LHCN-M2 (cell line): ENCODE measurements at regions not wholly inside any gene's neighbourhood (a gene's known extent, or its start where the extent isn't known, plus 50 kb on each side); places are given as distances from the start of the nearest gene placed in this dataset.
"Not testable (repeated sequence)": the region's sequence is repeated elsewhere in the genome, so short reads cannot be mapped to it uniquely, and the experiment has no call there.

ENCODE experiments used
- DNase-seq: peaks from one replicate; pipeline ENCODE4 v3.0.0-alpha.2; 2012; ENCODE audit warnings: low read depth

DNA sequence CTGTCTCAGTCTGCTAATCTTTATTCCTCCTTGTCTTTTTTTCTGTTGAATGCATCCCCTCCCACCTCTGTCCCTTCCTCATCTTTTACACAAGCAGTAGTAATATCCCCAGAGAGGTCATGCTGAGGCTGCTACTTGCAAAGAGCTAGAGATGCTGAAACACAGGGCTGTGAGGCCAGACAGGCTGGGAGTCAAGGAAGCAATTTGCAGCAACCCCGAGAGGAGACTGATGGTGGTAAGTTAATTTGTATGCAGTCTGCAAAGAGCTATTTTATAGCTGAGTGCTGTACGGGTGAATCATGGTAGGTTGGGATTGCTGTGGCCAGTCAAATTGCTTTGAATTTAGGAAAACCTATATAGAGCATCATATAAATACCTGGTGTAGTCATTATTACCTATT lies 90.2 kb upstream of the SLC24A2 start:
- DNase-seq = no peak

DNA sequence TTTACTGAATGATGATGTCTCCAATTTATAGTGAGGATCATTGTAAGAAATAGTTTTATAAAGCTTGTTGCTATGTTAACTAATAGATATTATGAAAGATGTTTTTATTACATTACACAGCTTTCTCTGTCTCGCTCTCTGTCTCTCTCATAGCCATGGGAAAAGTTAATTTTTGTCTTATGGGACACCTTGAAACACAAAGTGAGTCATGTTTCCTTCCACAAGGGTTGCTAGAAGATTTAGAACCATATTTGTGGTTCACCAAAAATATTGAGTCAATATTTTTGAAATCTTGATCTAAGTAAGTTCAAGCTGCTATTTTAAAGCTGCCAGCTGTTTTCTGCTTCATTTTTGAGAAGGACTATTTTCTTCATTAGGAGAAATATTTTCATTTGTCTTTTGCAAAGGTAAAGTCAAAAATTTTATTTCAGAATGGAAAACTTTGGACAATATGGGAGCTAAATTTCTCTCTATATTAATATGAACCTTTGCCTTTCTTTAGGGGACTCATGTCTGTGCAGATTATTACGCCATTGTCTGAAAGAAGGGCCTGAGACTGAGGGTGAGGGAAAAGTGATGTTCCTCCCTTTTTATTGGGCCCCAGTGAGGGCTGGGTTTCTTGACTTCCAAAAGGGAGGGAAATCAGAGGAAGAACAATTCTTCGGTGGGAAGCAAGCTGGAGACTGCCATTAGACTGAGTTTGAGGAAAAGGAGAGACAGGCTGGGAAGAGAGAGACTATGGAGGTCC lies 87.9 kb upstream of the SLC24A2 start:
- DNase-seq = peak; percentile 88

DNA sequence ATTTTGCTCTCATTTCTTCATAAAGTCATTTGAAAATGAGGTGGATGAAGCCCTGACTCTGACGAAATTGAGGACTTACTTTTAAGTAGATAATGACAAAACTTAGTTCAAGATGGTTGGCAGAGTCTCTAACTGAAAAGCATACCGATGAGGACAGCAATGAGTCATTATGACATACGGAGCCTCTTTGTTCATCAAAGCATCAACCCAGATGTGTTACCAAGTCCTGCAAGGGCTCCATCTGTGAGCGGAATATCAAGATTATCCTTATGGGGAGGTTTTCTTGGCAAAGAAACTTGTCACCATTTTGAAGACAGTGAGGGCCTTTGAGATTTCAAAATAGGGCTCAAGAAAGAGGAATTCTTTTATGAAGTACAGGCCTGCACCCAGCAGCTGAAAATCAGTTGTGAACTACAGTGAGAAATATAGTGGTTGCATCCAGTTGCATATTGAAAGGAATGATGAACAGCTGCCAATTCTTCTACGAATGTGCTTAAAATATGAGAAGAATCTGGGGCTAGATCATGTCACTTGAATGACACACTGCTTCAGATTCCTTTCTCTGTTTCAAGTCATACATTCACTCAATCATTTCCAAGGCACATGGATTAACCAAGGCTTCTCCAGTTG lies 86.6 kb upstream of the SLC24A2 start:
- DNase-seq = peak; percentile 87

DNA sequence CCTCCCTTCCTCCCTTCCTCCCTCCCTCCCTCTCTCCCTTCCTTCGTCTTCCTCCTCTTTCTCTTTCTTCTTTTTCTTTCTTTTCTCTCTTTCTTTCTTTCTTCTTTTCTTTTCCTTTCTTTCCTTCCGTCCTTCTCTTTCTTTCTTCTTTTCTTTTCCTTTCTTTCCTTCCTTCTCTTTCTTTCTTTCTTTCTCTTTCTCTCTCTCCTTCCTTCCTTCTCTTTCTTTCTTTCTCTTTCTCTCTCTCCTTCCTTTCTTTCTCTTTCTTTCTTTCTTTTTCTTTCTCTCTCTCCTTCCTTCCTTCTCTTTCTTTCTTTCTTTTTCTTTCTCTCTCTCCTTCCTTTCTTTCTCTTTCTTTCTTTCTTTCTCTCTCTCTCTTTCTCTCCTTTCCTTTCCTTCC lies 84.4 kb upstream of the SLC24A2 start:
- not testable (repeated sequence) for DNase-seq

DNA sequence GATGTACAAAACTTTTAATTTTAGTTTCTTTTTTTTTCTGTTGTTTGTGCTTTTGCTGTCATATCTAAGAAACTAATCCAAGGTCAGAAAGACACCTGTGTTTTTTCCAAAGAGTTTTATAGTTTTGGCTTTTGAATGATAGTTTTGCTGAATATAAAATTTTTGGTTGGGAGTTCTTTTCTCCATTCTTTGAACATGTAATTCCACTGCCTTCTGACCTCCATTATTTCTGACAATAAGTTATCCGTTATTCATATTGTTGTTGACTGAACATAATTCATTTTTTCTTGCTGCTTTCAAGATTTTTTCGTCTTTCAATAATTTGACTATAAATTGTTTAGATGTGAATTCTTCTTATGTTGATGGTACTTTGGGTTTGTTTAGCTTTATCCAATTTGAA lies 82.2 kb upstream of the SLC24A2 start:
- no peak for DNase-seq

DNA sequence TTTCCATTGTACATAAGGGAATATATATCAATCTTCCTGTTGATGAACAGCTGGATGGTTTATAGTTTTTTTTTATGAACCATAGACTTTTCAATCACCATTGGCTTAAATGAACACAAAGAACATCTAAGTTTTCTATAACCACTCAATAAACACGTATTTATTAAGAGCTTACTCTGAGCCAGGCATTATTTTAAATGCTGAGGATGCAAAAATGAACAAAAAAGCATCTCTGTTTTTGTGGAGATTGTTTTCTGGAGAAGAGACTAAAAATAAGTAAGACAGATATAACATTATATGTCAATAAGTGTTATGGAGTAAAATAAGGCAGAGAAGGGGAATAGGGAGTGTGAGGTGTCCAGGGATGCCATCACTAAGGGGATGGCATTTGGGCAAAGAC lies 52.1 kb upstream of the SLC24A2 start:
- no peak for DNase-seq
